GM19238 (cell line): ENCODE measurements at regions not wholly inside any gene's neighbourhood (a gene's known extent, or its start where the extent isn't known, plus 50 kb on each side); places are given as distances from the start of the nearest gene placed in this dataset.

Experiments
- DNase-seq: peaks from one replicate; pipeline ENCODE4 v3.0.0; 2011; ENCODE audit warnings: low spot score; ENCODE audit not compliant: insufficient read length

GRCh38 chr2:37782155-37782673 is 110.8 kb upstream of the CDC42EP3 start:
- DNase-seq, result no peak

GRCh38 chr2:37782721-37783371 is 111.4 kb upstream of the CDC42EP3 start:
- no peak for DNase-seq

- DNase-seq, result no peak
Observed at GRCh38 chr2:37783545-37783944, 112.1 kb upstream of the CDC42EP3 start.

GRCh38 chr2:37784071-37784758 is 112.8 kb upstream of the CDC42EP3 start:
- DNase-seq, result no peak

GRCh38 chr2:37784759-37785149 is 113.3 kb upstream of the CDC42EP3 start:
- DNase-seq, result no peak

GRCh38 chr2:37786191-37786698 is 114.8 kb upstream of the CDC42EP3 start:
- no peak for DNase-seq

- DNase-seq, result no peak
Observed at GRCh38 chr2:37786854-37787253, 115.4 kb upstream of the CDC42EP3 start.

- no peak for DNase-seq
Observed at GRCh38 chr2:37788602-37789209, 117.3 kb upstream of the CDC42EP3 start.

GRCh38 chr2:37790019-37790418 is 118.6 kb upstream of the CDC42EP3 start:
- no peak for DNase-seq

- no peak for DNase-seq
Observed at GRCh38 chr2:37790462-37790861, 119.0 kb upstream of the CDC42EP3 start.

GRCh38 chr2:37792366-37792765 is 120.9 kb upstream of the CDC42EP3 start:
- no peak for DNase-seq

- no peak for DNase-seq
Observed at GRCh38 chr2:37793004-37793403, 121.6 kb upstream of the CDC42EP3 start.

GRCh38 chr2:37794717-37795116 is 123.3 kb upstream of the CDC42EP3 start:
- DNase-seq, result no peak

GRCh38 chr2:37795456-37795855 is 124.0 kb upstream of the CDC42EP3 start:
- no peak for DNase-seq

GRCh38 chr2:37795938-37796337 is 124.5 kb upstream of the CDC42EP3 start:
- no peak for DNase-seq

- DNase-seq, result no peak
Observed at GRCh38 chr2:37796481-37796880, 125.0 kb upstream of the CDC42EP3 start.

- no peak for DNase-seq
Observed at GRCh38 chr2:37797081-37797480, 125.6 kb upstream of the CDC42EP3 start.

- no peak for DNase-seq
Observed at GRCh38 chr2:37798315-37799005, 126.6 kb upstream of the RMDN2 start.

GRCh38 chr2:37800176-37800858 is 124.8 kb upstream of the RMDN2 start:
- DNase-seq, result no peak

GRCh38 chr2:37802211-37802752 is 122.8 kb upstream of the RMDN2 start:
- no peak for DNase-seq

GRCh38 chr2:37802899-37803379 is 122.1 kb upstream of the RMDN2 start:
- DNase-seq, result no peak
